GM12878 (cell line): ENCODE measurements at regions not wholly inside any gene's neighbourhood (a gene's known extent, or its start where the extent isn't known, plus 50 kb on each side); places are given as distances from the start of the nearest gene placed in this dataset.

ENCODE experiments used
- ATAC-seq: fragments of 200-7000 bp; cut with Tn5 transposase; 3 replicates; pipeline ENCODE4 v1.9.1; 2020; ENCODE audit warnings: mild to moderate bottlenecking, moderate library complexity
- BruUV-seq: library from RNA; stranded (reverse); fragments of 400-500 nt; replicated peaks from 2 replicates; lab custom pipeline; 2021; lab: Mats Ljungman, UMichigan
- CTCF ChIA-PET: fragments of 300-600 bp; sonication (Branson Sonifier 250); formaldehyde crosslinking; extraction: SDS; loops from one replicate; lab custom pipeline; 2021; ENCODE audit warnings: inconsistent platforms; lab: Yijun Ruan, JAX
- POLR2A ChIA-PET: fragments of 350-600 bp; formaldehyde crosslinking; extraction: SDS; loops from one replicate; lab custom pipeline; 2021; ENCODE audit warnings: inconsistent platforms; lab: Charles Lee
- RAD21 ChIA-PET: fragments of 300-600 bp; sonication (Branson Sonifier 250); formaldehyde crosslinking; loops from one replicate; lab custom pipeline; 2023; ENCODE audit warnings: antibody characterized with exemption; ENCODE audit not compliant: unreplicated experiment; lab: Charles Lee
- SMC1A ChIA-PET: fragments of 300-600 bp; sonication (Branson Sonifier 250); formaldehyde crosslinking; loops from one replicate; lab custom pipeline; 2023; ENCODE audit not compliant: unreplicated experiment, uncharacterized antibody; lab: Charles Lee
- DNase-seq: peaks from one replicate; pipeline ENCODE4 v3.0.0-alpha.2; 2011; ENCODE audit warnings: low read depth, low spot score
- FAIRE-seq: peaks from 3 replicates; lab custom pipeline; 2011; peaks lifted over from hg19 to GRCh38; lab: Jason Lieb, UNC
- H2AFZ ChIP-seq: 2 replicates; pipeline ENCODE4 v1.6.0; 2011; ENCODE audit warnings: low read depth, low read length, control low read depth; ENCODE audit not compliant: control insufficient read depth
- H3K27ac ChIP-seq: 2 replicates; pipeline ENCODE4 v1.5.1; 2011; ENCODE audit warnings: control low read depth; ENCODE audit not compliant: control insufficient read depth, insufficient read depth
- H3K27me3 ChIP-seq, 2 experiments: replicated peaks in 1 of 2; 2 replicates each; pipeline versions ENCODE4 v1.6.0 to v1.6.1; 2011; ENCODE audit warnings: low read length in 1 of 2; ENCODE audit not compliant: control insufficient read depth in 2 of 2, insufficient read depth in 2 of 2
- H3K36me3 ChIP-seq, 2 experiments: 2 replicates each; pipeline ENCODE4 v1.5.1; 2011; ENCODE audit warnings: low read length in 1 of 2; ENCODE audit not compliant: control insufficient read depth in 2 of 2, insufficient read depth in 2 of 2
- H3K4me1 ChIP-seq: 2 replicates; pipeline ENCODE4 v1.6.1; 2011; ENCODE audit warnings: mild to moderate bottlenecking, low read length, moderate library complexity, mixed read lengths; ENCODE audit not compliant: control insufficient read depth, insufficient read depth
- H3K4me2 ChIP-seq: 2 replicates; pipeline ENCODE4 v1.6.0; 2011; ENCODE audit warnings: control low read depth; ENCODE audit not compliant: control insufficient read depth, insufficient read depth
- H3K4me3 ChIP-seq: fragments of 200-600 bp; sonication (generic); 2 replicates; pipeline ENCODE4 v1.5.1; 2016
- H3K79me2 ChIP-seq: 2 replicates; pipeline ENCODE4 v1.6.0; 2011; ENCODE audit warnings: low read length; ENCODE audit not compliant: control insufficient read depth, insufficient read depth
- H3K9ac ChIP-seq: 2 replicates; pipeline ENCODE4 v1.8.0; 2011; ENCODE audit warnings: low read length, control low read depth, mixed read lengths; ENCODE audit not compliant: control insufficient read depth, insufficient read depth
- H3K9me3 ChIP-seq: replicated peaks from 3 replicates; pipeline ENCODE4 v1.5.1; 2011; ENCODE audit warnings: mild to moderate bottlenecking, low read length; ENCODE audit not compliant: control insufficient read depth, insufficient read depth
- H4K20me1 ChIP-seq: 2 replicates; pipeline ENCODE4 v1.6.0; 2011; ENCODE audit not compliant: control insufficient read depth, insufficient read depth
- ATF3 ChIP-seq: IDR thresholded peaks from 2 replicates; pipeline ENCODE4 v1.6.1; 2011; ENCODE audit warnings: low read depth, mild to moderate bottlenecking, low read length, moderate library complexity, borderline replicate concordance; ENCODE audit errors: extremely low read depth
- HDAC6 ChIP-seq: fragments of 200-600 bp; sonication (generic); IDR thresholded peaks from one replicate; pipeline ENCODE4 v1.8.0; 2017; ENCODE audit warnings: antibody characterized with exemption; ENCODE audit not compliant: unreplicated experiment
- MLLT1 ChIP-seq: fragments of 450-650 bp; IDR thresholded peaks from 2 replicates; pipeline ENCODE4 v1.6.1; 2016; ENCODE audit warnings: mild to moderate bottlenecking
- SIN3A ChIP-seq: IDR thresholded peaks from 2 replicates; pipeline ENCODE4 v1.6.1; 2012; ENCODE audit warnings: low read depth, low read length, improper control_type of control experiment
- WGBS: methylation state at CpG from one replicate; pipeline ENCODE4 v1.1.6; 2016; ENCODE audit warnings: low lambda C conversion rate; ENCODE audit not compliant: insufficient replicate concordance, insufficient coverage; ENCODE audit errors: missing lambda C conversion rate; 5-methylcytosine and 5-hydroxymethylcytosine counted together
- in situ Hi-C: fragments of 300-500 bp; cut with MboI; formaldehyde crosslinking; loops from 9 replicates; pipeline ENCODE4 v1.14.3; 2018; ENCODE audit warnings: mixed read lengths
- intact Hi-C: fragments of 100-400 bp; cut with micrococcal nuclease; formaldehyde crosslinking; loops from one replicate; pipeline ENCODE4 v1.14.2; 2022; ENCODE audit not compliant: unreplicated experiment

- TF ChIP-seq ATF3, result no peak
Measured at GRCh38 chr5:57035955-57036354, 84.0 kb upstream of the MIER3 start (continued).

- no peak for ATAC-seq
- H3K36me3 ChIP-seq, result no peaks in the 10 kb centered on the region
- FAIRE-seq, result no peak
- no peak overlapping the region for H3K27ac ChIP-seq
- no peaks in the 10 kb centered on the region for H4K20me1 ChIP-seq
- H3K27me3 ChIP-seq, result no peaks in the 10 kb centered on the region; a peak in 1 of 4 replicates
- H3K4me1 ChIP-seq, result no peaks in the 10 kb centered on the region
- SMC1A ChIA-PET, result no interaction called here
- DNase-seq, result no peak
- in situ Hi-C loops, result no loop called here
- intact Hi-C loops, result no loop called here
- WGBS, result 21% methylated on average over 3 of the region's 3 CpGs
- no TSS peak for BruUV-seq
- H3K9ac ChIP-seq, result no peak overlapping the region
- no peaks in the 10 kb centered on the region for H3K9me3 ChIP-seq
- TF ChIP-seq SIN3A (no peak), MLLT1 (no peak), HDAC6 (no peak)
- H3K4me2 ChIP-seq, result no peak overlapping the region
- CTCF ChIA-PET, result no interaction called here
- no peak overlapping the region for H2AFZ ChIP-seq
- POLR2A ChIA-PET, result no interaction called here
- H3K4me3 ChIP-seq, result no peak overlapping the region
- no peaks in the 10 kb centered on the region for H3K79me2 ChIP-seq
- RAD21 ChIA-PET, result no interaction called here
Measured at GRCh38 chr5:57036761-57037160, 84.8 kb upstream of the MIER3 start.
